SKM-1 treated with dmso at 0.1 percent for 144 hours (cell line): ENCODE measurements at regions not wholly inside any gene's neighbourhood (a gene's known extent, or its start where the extent isn't known, plus 50 kb on each side); places are given as distances from the start of the nearest gene placed in this dataset.
"Not testable (repeated sequence)": the region's sequence is repeated elsewhere in the genome, so short reads cannot be mapped to it uniquely, and the experiment has no call there.

Source experiments
- DNase-seq: peaks from one replicate; lab custom pipeline; 2025; ENCODE audit not compliant: unreplicated experiment; lab: John Stamatoyannopoulos, UW

DNA sequence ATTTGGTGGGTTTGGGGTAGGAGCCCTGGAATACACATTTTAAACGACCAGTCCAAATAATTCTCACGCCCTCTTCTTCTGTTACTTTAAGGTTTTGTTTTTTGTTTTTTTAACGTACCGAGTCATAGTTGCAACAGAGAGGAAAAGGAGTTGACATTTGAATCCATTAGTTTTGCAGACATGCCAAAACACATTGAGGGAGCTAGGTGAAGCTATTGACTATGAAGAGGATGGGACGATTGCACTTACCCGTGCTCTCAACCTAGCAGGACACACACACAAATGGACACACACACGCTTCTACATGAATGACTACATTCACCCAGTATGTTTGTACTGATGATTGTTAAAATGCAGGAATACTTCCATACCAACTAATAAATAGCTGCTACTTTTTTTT is 54.3 kb upstream of the CIT start:
- DNase-seq, result no peak

DNA sequence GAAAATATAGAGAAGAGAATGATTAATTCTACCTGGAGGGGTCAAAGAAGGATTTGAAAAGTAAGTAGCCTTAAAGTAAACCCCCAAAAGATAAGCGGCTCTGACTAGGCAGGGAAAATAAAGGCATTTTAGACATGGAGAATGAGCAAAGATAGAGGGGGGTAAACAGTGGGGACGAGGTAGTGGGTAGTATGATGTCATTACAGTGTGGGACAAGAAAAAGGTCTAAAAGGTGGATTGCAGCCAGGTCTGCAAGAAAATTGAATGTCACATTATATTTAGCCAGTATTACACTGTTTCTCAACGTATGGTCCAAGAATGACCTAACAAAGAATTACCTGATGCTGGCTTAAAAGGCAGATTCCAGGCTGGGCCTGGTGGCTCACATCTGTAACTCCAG is 55.8 kb upstream of the CIT start:
- no peak for DNase-seq

DNA sequence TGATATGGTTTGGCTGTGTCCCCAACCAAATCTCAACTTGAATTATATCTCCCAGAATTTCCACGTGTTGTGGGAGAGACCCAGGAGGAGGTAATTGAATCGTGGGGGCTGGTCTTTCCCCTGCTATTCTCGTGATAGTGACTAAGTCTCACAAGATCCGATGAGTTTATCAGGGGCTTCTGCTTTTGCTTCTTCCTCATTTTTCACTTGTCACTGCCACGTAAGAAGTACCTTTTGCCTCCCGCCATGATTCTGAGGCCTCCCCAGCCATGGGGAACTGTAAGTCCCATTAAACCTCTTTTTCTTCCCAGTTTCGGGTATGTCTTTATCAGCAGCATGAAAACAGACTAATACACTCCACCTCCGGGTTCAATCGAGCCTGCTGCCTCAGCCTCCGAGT is 54.3 kb upstream of the BICDL1 start:
- DNase-seq, result not testable (repeated sequence)

DNA sequence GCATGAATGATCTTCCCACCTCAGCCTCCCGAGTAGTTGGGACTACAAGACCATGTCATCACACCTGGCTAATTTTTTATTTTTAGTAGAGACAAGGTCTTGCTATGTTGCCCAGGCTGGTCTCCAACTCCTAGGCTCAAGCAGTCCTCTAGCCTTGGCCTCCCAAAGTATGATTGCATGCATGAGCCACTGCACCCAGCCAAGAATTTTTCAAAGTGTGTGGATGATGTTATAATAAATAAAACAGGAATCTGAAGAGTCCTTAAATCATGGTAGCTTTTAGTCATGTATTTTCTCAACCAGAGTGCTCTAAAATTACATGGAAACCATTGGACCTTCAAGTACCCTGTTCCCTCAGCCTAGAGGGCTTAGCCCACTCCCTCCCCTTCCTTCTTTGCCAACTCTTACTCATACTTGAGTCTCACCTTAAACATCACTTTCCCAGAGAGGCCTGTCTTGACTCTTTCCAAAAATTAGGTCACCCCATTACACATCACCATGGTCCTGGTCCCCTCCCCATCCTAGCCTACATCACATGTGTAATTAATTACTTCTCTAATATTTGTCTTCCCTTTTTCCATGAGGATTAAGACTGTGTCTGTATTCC is 52.2 kb upstream of the BICDL1 start:
- DNase-seq, result no peak

DNA sequence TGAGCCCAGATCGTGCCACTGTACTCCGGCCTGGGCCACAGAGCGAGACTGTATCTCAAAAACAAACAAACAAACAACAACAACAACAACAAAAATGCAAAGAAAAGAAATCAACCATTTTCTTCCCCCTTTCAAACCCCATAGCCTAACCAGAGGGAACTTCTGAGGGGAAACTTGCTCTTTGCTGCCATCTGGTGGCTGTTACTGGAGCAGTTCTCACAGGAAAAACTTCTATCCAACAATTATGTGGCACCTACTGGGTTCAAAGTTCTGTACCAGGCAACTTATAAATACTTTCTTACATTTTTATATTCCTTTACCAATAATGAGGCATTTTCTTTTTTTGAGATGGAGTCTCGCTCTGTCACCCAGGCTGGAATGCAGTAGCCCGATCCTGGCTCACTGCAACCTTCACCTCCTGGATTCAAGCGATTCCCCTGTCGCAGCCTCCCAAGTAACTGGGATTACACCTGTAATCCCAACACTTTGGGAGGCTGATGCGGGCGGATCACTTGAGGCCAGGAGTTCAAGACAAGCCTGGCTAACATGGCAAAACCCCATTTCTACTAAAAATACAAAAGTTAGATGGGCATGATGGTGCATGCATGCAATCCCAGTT is 50.9 kb upstream of the BICDL1 start:
- peak; percentile 8 for DNase-seq
